ENCODE measurements at regions not wholly inside any gene's neighbourhood (a gene's known extent, or its start where the extent isn't known, plus 50 kb on each side); places are given as distances from the start of the nearest gene placed in this dataset.

DNA sequence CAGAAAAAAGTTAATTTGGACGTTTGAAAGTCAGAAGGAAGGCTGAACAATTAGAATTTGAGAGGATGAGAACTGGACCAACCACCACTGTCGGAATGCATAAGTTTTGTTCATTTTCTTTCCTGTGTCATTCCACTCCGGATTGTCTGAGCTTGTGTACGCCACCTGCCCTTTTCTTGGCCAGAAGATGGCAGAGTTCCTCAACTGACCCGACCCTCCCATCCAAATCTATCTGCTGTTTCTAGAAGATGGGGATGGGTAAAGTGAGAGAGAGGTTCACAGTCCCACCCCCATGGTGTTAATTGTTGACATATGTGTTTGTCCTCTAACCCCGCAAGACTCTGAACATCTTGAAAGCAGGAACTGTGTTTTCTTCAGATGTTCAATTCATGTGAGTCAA lies 388.0 kb downstream of the VRK1 start:
- no peak for TF ChIP-seq POLR2A (IDR thresholded peaks at IDR 0.05)
- TF ChIP-seq, protein P1, sequence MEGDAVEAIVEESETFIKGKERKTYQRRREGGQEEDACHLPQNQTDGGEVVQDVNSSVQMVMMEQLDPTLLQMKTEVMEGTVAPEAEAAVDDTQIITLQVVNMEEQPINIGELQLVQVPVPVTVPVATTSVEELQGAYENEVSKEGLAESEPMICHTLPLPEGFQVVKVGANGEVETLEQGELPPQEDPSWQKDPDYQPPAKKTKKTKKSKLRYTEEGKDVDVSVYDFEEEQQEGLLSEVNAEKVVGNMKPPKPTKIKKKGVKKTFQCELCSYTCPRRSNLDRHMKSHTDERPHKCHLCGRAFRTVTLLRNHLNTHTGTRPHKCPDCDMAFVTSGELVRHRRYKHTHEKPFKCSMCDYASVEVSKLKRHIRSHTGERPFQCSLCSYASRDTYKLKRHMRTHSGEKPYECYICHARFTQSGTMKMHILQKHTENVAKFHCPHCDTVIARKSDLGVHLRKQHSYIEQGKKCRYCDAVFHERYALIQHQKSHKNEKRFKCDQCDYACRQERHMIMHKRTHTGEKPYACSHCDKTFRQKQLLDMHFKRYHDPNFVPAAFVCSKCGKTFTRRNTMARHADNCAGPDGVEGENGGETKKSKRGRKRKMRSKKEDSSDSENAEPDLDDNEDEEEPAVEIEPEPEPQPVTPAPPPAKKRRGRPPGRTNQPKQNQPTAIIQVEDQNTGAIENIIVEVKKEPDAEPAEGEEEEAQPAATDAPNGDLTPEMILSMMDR (IDR thresholded peaks at IDR 0.05), result peak in 2 of 4 experiments; percentile 15 to 18
- no peak for TF ChIP-seq POLR2AphosphoS5 (IDR thresholded peaks at IDR 0.05)

Measured in prostate gland (tissue), 2 donors.